Fibroblast of the aortic adventitia (primary cell): ENCODE measurements at regions not wholly inside any gene's neighbourhood (a gene's known extent, or its start where the extent isn't known, plus 50 kb on each side); places are given as distances from the start of the nearest gene placed in this dataset.
A peak's percentile ranks its signal among the peaks of the same experiment; 100 is the strongest.

Experiments
- DNase-seq: peaks from one replicate; pipeline ENCODE4 v3.0.0-alpha.2; 2010; ENCODE audit warnings: low read depth
- H3K4me3 ChIP-seq: 2 replicates; pipeline ENCODE4 v1.5.1; 2011; ENCODE audit warnings: low read depth, mild to moderate bottlenecking, control low read depth, low read length, moderate library complexity
- CTCF ChIP-seq: IDR thresholded peaks from 2 replicates; pipeline ENCODE4 v1.5.1; 2011; ENCODE audit warnings: mild to moderate bottlenecking, low read length, control low read depth, inconsistent platforms; ENCODE audit not compliant: insufficient read depth

GRCh38 chr13:73683746-73684145, 450.5 kb downstream of the KLF12 start:
- no peak overlapping the region for H3K4me3 ChIP-seq
- DNase-seq, result no peak
- TF ChIP-seq CTCF, result no peak

- no peak overlapping the region for H3K4me3 ChIP-seq
- no peak for TF ChIP-seq CTCF
- no peak for DNase-seq
Observed at GRCh38 chr13:73681779-73682178, 452.4 kb downstream of the KLF12 start.

DNA sequence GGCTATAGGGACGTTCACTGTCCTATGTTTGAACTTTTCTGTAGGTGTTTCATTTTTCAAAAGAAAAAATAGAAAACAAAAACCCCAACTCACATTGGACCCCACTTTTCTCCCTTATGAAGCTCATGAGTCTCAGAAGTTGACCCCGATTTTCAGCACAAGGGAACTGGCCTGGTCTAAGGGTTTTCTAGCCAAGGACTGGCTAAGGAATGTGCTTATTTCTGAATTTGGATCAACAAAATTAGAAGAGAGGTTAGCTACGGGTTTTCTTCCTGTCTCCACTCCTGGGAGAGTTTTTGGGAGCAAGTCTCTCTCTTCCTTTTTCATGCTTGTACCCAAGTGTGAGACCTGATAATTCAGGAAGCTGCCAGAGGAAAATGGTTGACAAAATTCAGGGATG, 453.2 kb downstream of the KLF12 start:
- no peak for DNase-seq
- no peak overlapping the region for H3K4me3 ChIP-seq
- no peak for TF ChIP-seq CTCF

DNA sequence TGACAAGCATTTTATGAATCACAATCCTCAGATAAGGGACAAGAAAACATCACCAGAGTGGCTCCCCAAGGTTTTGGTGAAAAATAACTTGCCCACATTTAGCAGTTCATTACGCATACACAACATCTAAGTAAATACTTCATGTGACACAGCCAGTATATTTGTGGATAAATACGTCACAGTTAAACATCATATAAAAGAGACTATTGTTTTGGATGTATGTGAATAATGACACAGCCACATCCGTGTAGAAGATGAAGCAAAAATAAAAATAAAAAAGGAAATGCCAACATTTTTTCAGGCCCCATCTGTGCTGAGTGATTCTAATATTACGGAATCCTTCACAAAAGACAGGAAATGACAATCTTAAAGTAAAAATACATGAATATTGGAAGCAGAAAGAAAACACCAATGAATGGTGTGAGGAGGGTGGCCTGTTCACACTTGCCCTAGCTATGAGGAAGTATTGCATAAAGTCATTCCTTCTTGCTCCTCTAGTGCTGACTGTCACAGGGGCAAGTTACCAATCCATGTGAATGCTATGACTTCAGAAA, 457.1 kb downstream of the KLF12 start:
- DNase-seq, result peak; percentile 16
- no peak overlapping the region for H3K4me3 ChIP-seq
- TF ChIP-seq CTCF, result no peak

DNA sequence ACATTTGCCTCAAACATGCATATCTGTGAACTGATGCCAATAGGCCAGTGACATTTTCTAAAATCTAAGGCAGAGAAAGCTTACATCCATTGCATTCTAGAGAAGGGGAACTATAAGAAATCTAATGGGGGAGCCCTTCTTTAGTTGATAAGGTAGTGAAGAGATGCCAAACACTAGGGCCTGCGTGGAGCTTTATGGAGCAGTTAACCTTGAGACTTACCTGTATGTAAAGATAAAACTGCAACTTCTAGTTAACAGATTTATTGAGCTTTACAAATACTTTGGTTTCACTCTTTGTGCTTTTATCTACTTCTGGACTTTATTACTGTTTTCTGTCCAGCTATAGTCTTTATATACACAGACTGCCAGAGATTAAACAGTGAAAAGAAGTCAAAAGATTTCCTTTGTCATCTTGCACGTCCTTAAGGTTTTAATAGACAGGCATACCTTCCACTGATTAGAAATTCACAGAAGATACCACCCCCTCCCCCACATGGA, 457.6 kb downstream of the KLF12 start:
- TF ChIP-seq CTCF, result no peak
- no peak for DNase-seq
- H3K4me3 ChIP-seq, result no peak overlapping the region

GRCh38 chr13:73675821-73676220, 458.4 kb downstream of the KLF12 start:
- no peak overlapping the region for H3K4me3 ChIP-seq
- no peak for TF ChIP-seq CTCF
- DNase-seq, result no peak

GRCh38 chr13:73674570-73674969, 459.6 kb downstream of the KLF12 start:
- no peak overlapping the region for H3K4me3 ChIP-seq
- TF ChIP-seq CTCF, result no peak
- DNase-seq, result no peak
